OCI-LY1 (cell line): ENCODE measurements at regions not wholly inside any gene's neighbourhood (a gene's known extent, or its start where the extent isn't known, plus 50 kb on each side); places are given as distances from the start of the nearest gene placed in this dataset.

Experiments
- H2AFZ ChIP-seq: fragments of 200-600 bp; sonication (generic), shearing (Covaris generic); 2 replicates; pipeline ENCODE4 v1.6.0; 2014; ENCODE audit warnings: antibody characterized with exemption, mild to moderate bottlenecking, low read length
- H3F3A ChIP-seq: fragments of 200-600 bp; sonication (generic), shearing (Covaris generic); 2 replicates; pipeline ENCODE4 v1.6.0; 2014; ENCODE audit warnings: mild to moderate bottlenecking, antibody characterized with exemption, low read length, moderate library complexity; ENCODE audit not compliant: insufficient read depth
- H3K27ac ChIP-seq: fragments of 200-600 bp; sonication (generic); 2 replicates; pipeline ENCODE4 v1.5.1; 2014; ENCODE audit warnings: low read length, mixed run types, mild to moderate bottlenecking, low read depth; ENCODE audit not compliant: poor library complexity, severe bottlenecking
- H3K27me3 ChIP-seq: fragments of 200-600 bp; sonication (generic); 2 replicates; pipeline ENCODE4 v1.6.0; 2014; ENCODE audit warnings: antibody characterized with exemption, mild to moderate bottlenecking, low read length, moderate library complexity; ENCODE audit not compliant: insufficient read depth
- H3K36me3 ChIP-seq: fragments of 200-600 bp; sonication (generic); 2 replicates; pipeline ENCODE4 v1.6.1; 2014; ENCODE audit warnings: mild to moderate bottlenecking, antibody characterized with exemption, low read length, moderate library complexity, mixed read lengths; ENCODE audit not compliant: insufficient read depth
- H3K4me1 ChIP-seq: fragments of 200-600 bp; sonication (generic); 2 replicates; pipeline ENCODE4 v1.5.1; 2014; ENCODE audit warnings: mild to moderate bottlenecking, low read length, moderate library complexity; ENCODE audit not compliant: insufficient read depth, severe bottlenecking
- H3K4me2 ChIP-seq: fragments of 200-600 bp; sonication (generic), shearing (Covaris generic); 2 replicates; pipeline ENCODE4 v1.6.1; 2014; ENCODE audit warnings: low read length
- H3K4me3 ChIP-seq: fragments of 200-600 bp; sonication (generic); 2 replicates; pipeline ENCODE4 v1.5.1; 2014; ENCODE audit warnings: low read length, low read depth, mild to moderate bottlenecking, mixed read lengths; ENCODE audit not compliant: poor library complexity, severe bottlenecking
- H3K79me2 ChIP-seq: fragments of 200-600 bp; shearing (Covaris generic); 2 replicates; pipeline ENCODE4 v1.6.1; 2016; ENCODE audit warnings: mixed run types, low read length, mixed read lengths; ENCODE audit not compliant: insufficient read depth
- H3K9ac ChIP-seq: fragments of 200-600 bp; sonication (generic), shearing (Covaris generic); 2 replicates; pipeline ENCODE4 v1.6.1; 2014; ENCODE audit warnings: mild to moderate bottlenecking, low read length, mixed read lengths
- H3K9me2 ChIP-seq: fragments of 200-600 bp; sonication (generic), shearing (Covaris generic); 2 replicates; pipeline ENCODE4 v1.6.1; 2014; ENCODE audit warnings: low read depth, mild to moderate bottlenecking, low read length, mixed read lengths
- H3K9me3 ChIP-seq: fragments of 200-600 bp; shearing (Covaris generic); 2 replicates; pipeline ENCODE4 v1.6.1; 2014; ENCODE audit warnings: low read length, mixed read lengths
- H4K20me1 ChIP-seq: fragments of 200-600 bp; sonication (generic), shearing (Covaris generic); 2 replicates; pipeline ENCODE4 v1.6.0; 2016; ENCODE audit warnings: mild to moderate bottlenecking, low read length; ENCODE audit not compliant: insufficient read depth
- EZH2 ChIP-seq: fragments of 200-600 bp; sonication (generic), shearing (Covaris generic); IDR thresholded peaks from 2 replicates; pipeline ENCODE4 v1.8.0; 2017; ENCODE audit warnings: borderline replicate concordance, mixed run types, mild to moderate bottlenecking, antibody characterized with exemption, low read length, moderate library complexity, mixed read lengths
- TF ChIP-seq, protein P1 (sequence below): fragments of 200-600 bp; sonication (generic), shearing (Covaris generic); IDR thresholded peaks from 2 replicates; pipeline ENCODE4 v1.5.1; 2017; ENCODE audit warnings: mild to moderate bottlenecking, antibody characterized with exemption, low read length, moderate library complexity, mixed read lengths

DNA sequence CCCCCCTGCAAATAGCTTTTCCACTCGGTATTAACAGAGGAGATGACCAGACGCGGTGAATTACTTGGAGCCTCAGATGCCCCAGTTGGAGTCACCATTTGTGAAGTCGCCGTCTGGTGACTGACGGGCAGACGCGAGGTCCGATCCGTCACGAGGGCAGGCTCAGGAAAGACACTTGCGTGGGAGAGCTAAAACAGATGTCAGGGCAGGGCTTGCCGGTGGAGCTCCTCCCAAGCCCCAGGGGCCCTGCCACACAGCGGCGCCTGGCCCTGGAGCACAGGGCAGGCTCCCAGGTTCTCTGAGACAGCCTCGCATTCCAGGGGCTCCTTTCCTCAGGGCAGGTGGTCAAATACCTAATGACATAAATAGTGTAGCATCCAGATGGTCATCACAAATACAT lies 348.3 kb downstream of the C16orf95 start:
- H4K20me1 ChIP-seq = no peaks in the 10 kb centered on the region
- H2AFZ ChIP-seq = no peak overlapping the region
- H3F3A ChIP-seq = no peaks in the 10 kb centered on the region
- H3K36me3 ChIP-seq = no peaks in the 10 kb centered on the region
- H3K9me3 ChIP-seq = no peaks in the 10 kb centered on the region
- no peak for TF ChIP-seq EZH2
- TF ChIP-seq, protein P1, sequence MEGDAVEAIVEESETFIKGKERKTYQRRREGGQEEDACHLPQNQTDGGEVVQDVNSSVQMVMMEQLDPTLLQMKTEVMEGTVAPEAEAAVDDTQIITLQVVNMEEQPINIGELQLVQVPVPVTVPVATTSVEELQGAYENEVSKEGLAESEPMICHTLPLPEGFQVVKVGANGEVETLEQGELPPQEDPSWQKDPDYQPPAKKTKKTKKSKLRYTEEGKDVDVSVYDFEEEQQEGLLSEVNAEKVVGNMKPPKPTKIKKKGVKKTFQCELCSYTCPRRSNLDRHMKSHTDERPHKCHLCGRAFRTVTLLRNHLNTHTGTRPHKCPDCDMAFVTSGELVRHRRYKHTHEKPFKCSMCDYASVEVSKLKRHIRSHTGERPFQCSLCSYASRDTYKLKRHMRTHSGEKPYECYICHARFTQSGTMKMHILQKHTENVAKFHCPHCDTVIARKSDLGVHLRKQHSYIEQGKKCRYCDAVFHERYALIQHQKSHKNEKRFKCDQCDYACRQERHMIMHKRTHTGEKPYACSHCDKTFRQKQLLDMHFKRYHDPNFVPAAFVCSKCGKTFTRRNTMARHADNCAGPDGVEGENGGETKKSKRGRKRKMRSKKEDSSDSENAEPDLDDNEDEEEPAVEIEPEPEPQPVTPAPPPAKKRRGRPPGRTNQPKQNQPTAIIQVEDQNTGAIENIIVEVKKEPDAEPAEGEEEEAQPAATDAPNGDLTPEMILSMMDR = no peak
- no peak overlapping the region for H3K9ac ChIP-seq
- H3K79me2 ChIP-seq = no peaks in the 10 kb centered on the region
- no peak overlapping the region for H3K4me2 ChIP-seq
- no peaks in the 10 kb centered on the region for H3K9me2 ChIP-seq
- H3K4me1 ChIP-seq = no peaks in the 10 kb centered on the region
- no peaks in the 10 kb centered on the region; the same call in 1 of the 2 replicates for H3K27me3 ChIP-seq
- H3K4me3 ChIP-seq = no peak overlapping the region
- H3K27ac ChIP-seq = no peak overlapping the region

DNA sequence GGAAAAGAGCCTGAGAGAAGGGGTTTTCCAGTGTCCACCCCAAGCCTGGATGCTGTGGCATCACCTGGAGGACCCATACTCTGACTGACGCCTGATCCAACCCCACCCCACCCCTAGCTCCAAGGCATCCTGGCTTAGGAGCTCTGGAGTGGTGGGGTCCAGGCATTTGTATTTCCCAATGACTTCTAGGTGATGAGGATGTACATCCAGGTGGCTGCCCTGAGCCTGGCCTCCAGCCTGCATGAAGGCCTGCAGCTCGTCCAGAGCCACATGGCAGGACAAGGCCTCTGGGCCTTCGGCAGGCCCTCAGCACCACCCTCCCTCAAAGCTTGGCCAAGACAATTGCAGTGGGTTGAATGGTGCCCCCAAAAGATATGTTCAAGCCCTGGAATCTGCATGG lies 347.5 kb downstream of the C16orf95 start:
- H3K9ac ChIP-seq = no peak overlapping the region
- H3K4me3 ChIP-seq = no peak overlapping the region
- no peaks in the 10 kb centered on the region for H3K36me3 ChIP-seq
- no peak overlapping the region for H3K4me2 ChIP-seq
- H3K79me2 ChIP-seq = no peaks in the 10 kb centered on the region
- no peak overlapping the region for H2AFZ ChIP-seq
- H3K27ac ChIP-seq = no peak overlapping the region
- H3K9me3 ChIP-seq = no peaks in the 10 kb centered on the region
- peaks cover 5% of the 10 kb centered on the region; the same call in 1 of the 2 replicates for H3K27me3 ChIP-seq
- H4K20me1 ChIP-seq = no peaks in the 10 kb centered on the region
- TF ChIP-seq, protein P1 = no peak
- no peak for TF ChIP-seq EZH2
- H3K4me1 ChIP-seq = no peaks in the 10 kb centered on the region
- H3K9me2 ChIP-seq = no peaks in the 10 kb centered on the region
- no peaks in the 10 kb centered on the region for H3F3A ChIP-seq

DNA sequence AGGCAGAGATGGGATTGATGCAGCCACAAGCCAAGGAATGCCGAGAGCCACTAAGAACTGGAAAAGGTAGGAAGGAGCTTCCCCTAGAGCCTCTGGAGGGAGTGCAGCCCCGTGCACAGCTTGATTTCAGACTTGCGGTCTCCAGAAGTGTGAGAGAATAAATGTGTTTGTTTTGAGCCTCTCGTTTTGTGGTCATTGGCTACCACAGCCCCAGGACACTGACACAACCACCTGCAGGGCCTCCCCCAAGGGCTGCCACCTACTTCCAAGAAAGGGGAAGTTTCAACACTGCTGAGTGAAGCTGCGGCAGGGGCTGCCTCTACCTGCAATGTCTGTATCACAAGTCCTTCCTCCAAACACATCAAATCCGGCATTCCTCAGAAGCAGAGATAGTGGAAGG lies 346.9 kb downstream of the C16orf95 start:
- no peak overlapping the region for H3K27ac ChIP-seq
- no peak overlapping the region for H3K9ac ChIP-seq

More for the DNA sequence above, 346.9 kb downstream of the C16orf95 start:
- Histone ChIP-seq H2AFZ (no peak overlapping the region), H3K36me3 (no peaks in the 10 kb centered on the region), H3K79me2 (no peaks in the 10 kb centered on the region), H3F3A (no peaks in the 10 kb centered on the region), H3K4me3 (no peak overlapping the region), H4K20me1 (no peaks in the 10 kb centered on the region), H3K4me2 (no peak overlapping the region), H3K9me2 (no peaks in the 10 kb centered on the region), H3K9me3 (no peaks in the 10 kb centered on the region), H3K27me3 (peaks cover 5% of the 10 kb centered on the region; the same call in 1 of the 2 replicates), H3K4me1 (no peaks in the 10 kb centered on the region)
- TF ChIP-seq, protein P1 = no peak
- no peak for TF ChIP-seq EZH2
